Ovary (tissue), 3 donors: ENCODE measurements at regions not wholly inside any gene's neighbourhood (a gene's known extent, or its start where the extent isn't known, plus 50 kb on each side); places are given as distances from the start of the nearest gene placed in this dataset.

ENCODE experiments used
- EP300 ChIP-seq: sonication (generic); formaldehyde crosslinking; IDR thresholded peaks from one replicate; pipeline ENCODE4 v1.6.1; 2017; ENCODE audit warnings: antibody characterized with exemption
- TF ChIP-seq, protein P1 (sequence below), 3 donors: fragments of 450-650 bp in 2 of 3; fragments of 200-600 bp in 1 of 3; IDR thresholded peaks; one replicate each; pipeline versions ENCODE4 v1.5.1 to v1.8.0; 2016 to 2022; ENCODE audit warnings: antibody characterized with exemption in 3 of 3, mild to moderate bottlenecking in 1 of 3
- donor health status: DM: no; HTN: no; CAD: no.

DNA sequence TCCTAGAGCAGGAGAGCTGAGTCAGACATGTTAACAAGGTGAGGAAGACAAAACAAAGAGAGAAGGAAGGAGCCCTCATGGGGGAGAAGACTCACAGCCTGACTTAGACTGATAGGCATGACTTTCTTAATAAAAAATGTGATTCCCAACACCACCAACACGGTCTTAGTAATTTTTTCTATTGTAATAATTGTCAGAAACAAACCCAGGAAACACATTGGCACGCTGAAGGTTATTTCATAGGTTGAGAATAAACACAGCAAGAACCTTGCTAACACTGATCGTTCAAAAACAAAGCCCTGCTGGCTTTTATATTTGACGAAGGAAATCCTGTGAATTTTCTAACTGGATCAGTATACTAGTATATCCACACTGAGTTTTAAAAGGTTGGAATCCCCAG lies 286.8 kb downstream of the HACE1 start:
- TF ChIP-seq, protein P1, sequence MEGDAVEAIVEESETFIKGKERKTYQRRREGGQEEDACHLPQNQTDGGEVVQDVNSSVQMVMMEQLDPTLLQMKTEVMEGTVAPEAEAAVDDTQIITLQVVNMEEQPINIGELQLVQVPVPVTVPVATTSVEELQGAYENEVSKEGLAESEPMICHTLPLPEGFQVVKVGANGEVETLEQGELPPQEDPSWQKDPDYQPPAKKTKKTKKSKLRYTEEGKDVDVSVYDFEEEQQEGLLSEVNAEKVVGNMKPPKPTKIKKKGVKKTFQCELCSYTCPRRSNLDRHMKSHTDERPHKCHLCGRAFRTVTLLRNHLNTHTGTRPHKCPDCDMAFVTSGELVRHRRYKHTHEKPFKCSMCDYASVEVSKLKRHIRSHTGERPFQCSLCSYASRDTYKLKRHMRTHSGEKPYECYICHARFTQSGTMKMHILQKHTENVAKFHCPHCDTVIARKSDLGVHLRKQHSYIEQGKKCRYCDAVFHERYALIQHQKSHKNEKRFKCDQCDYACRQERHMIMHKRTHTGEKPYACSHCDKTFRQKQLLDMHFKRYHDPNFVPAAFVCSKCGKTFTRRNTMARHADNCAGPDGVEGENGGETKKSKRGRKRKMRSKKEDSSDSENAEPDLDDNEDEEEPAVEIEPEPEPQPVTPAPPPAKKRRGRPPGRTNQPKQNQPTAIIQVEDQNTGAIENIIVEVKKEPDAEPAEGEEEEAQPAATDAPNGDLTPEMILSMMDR (IDR thresholded peaks at IDR 0.05): no peak
- no peak for TF ChIP-seq EP300
